Activated CD8-positive, alpha-beta memory T cell treated with anti-CD3 and anti-CD28 coated beads, Interleukin-2, amount 10 ng/mL, durations not matched to agents 7 days and 5 days (primary cell): ENCODE measurements at regions not wholly inside any gene's neighbourhood (a gene's known extent, or its start where the extent isn't known, plus 50 kb on each side); places are given as distances from the start of the nearest gene placed in this dataset.

Experiments
- ATAC-seq: fragments of 150-1000 bp; cut with Tn5 transposase; one replicate; pipeline ENCODE4 v1.10.0; 2021; ENCODE audit warnings: moderate library complexity
- CTCF ChIA-PET: fragments of 350-600 bp; sonication (Branson Sonifier 250); formaldehyde crosslinking; loops from one replicate; lab custom pipeline; 2021; ENCODE audit warnings: antibody characterized with exemption; lab: Charles Lee
- DNase-seq: peaks from one replicate; pipeline ENCODE4 v3.0.0-alpha.2; 2020
- H3K27ac Mint-ChIP-seq: one replicate; pipeline ENCODE4 v1.8.0; 2021; ENCODE audit warnings: mild to moderate bottlenecking, mixed read lengths
- H3K27me3 Mint-ChIP-seq: one replicate; pipeline ENCODE4 v1.8.0; 2021; ENCODE audit warnings: mixed read lengths
- H3K36me3 Mint-ChIP-seq: one replicate; pipeline ENCODE4 v1.8.0; 2021; ENCODE audit warnings: mild to moderate bottlenecking, mixed read lengths
- H3K4me1 Mint-ChIP-seq: one replicate; pipeline ENCODE4 v1.8.0; 2021; ENCODE audit warnings: mixed read lengths
- H3K4me3 Mint-ChIP-seq: one replicate; pipeline ENCODE4 v1.8.0; 2021; ENCODE audit warnings: mild to moderate bottlenecking, moderate library complexity, mixed read lengths
- H3K9me3 Mint-ChIP-seq: one replicate; pipeline ENCODE4 v1.8.0; 2022; ENCODE audit warnings: low read depth, mixed read lengths

DNA sequence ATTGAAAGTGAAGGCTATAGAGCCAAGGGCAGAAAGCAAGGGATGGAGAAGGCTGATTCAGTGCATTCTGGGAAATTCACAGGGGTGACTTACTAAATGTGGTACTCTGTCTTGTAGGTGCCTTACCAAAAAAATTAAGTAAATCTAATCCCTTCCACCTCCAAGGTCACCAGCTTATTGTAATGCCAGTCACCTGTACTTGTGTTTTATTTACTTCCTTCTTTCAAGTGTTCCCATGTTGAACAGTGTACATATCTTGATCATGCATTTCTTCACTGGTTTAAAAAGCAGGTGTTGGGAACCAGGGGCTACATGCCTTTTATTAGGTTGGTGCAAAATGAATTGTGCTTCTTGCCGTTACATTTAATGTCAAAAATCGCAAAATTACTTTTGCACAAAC lies 137.0 kb upstream of the ARHGAP28 start:
- no peaks in the 10 kb centered on the region for H3K36me3 Mint-ChIP-seq
- no peak overlapping the region for H3K27ac Mint-ChIP-seq
- H3K4me1 Mint-ChIP-seq: no peaks in the 10 kb centered on the region
- peaks cover 5% of the 10 kb centered on the region for H3K9me3 Mint-ChIP-seq
- H3K27me3 Mint-ChIP-seq: no peaks in the 10 kb centered on the region
- no peak for ATAC-seq
- CTCF ChIA-PET: no interaction called here
- no peak overlapping the region for H3K4me3 Mint-ChIP-seq
- DNase-seq: no peak

GRCh38 chr18:6593142-6593885 lies 136.2 kb upstream of the ARHGAP28 start:
- no peak overlapping the region for H3K4me3 Mint-ChIP-seq
- no peaks in the 10 kb centered on the region for H3K27me3 Mint-ChIP-seq
- H3K9me3 Mint-ChIP-seq: peaks cover 5% of the 10 kb centered on the region
- ATAC-seq (no peak), DNase-seq (no peak)
- CTCF ChIA-PET: no interaction called here
- no peaks in the 10 kb centered on the region for H3K4me1 Mint-ChIP-seq
- no peak overlapping the region for H3K27ac Mint-ChIP-seq
- no peaks in the 10 kb centered on the region for H3K36me3 Mint-ChIP-seq

DNA sequence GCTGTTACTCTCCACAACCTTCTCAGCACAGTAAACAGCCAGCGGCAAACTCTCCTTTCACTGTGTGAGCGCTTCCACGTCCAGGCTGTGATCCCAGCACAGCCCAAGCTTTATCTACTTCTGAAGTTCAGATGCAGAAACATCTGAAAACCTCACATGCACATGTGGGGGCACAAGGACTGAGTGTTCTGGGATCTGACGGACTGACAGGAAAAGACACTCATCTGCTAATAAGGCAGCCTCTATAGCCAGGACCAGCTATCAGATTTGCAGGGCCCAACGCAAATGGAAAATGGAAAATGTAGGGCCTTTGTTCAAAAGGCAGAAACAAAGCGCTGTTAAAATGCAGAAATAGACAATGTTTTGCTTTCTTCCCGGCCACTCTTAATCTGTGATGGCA lies 133.8 kb upstream of the ARHGAP28 start:
- H3K27ac Mint-ChIP-seq: no peak overlapping the region
- no peak for DNase-seq
- H3K27me3 Mint-ChIP-seq: no peaks in the 10 kb centered on the region
- no peak overlapping the region for H3K4me3 Mint-ChIP-seq
- no peak for ATAC-seq
- CTCF ChIA-PET: no interaction called here
- no peaks in the 10 kb centered on the region for H3K36me3 Mint-ChIP-seq
- H3K4me1 Mint-ChIP-seq: no peaks in the 10 kb centered on the region
- peaks cover 5% of the 10 kb centered on the region for H3K9me3 Mint-ChIP-seq

DNA sequence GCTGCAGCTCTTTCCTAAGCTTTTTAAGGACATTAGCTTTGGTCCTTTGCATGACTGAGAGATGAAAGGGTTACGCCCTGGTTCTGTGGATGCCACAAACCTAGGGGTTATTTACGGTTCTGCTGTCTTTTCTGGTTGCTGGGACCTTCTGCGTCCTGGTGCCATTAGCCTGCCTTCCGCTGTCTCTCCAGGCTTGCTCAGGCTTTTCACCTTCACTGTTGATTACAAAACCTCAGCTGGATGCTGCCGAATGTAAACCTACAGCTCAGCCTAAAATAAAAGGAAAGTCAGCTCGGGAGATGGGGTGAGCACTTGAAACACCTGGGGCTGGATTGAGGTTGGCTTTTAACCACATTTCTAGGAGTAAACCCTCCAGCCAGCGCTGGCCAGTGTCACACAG lies 130.9 kb upstream of the ARHGAP28 start:
- no peaks in the 10 kb centered on the region for H3K27me3 Mint-ChIP-seq
- ATAC-seq (no peak), DNase-seq (no peak)
- peaks cover 2% of the 10 kb centered on the region for H3K9me3 Mint-ChIP-seq
- no peak overlapping the region for H3K4me3 Mint-ChIP-seq
- no peak overlapping the region for H3K27ac Mint-ChIP-seq
- CTCF ChIA-PET: no interaction called here
- no peaks in the 10 kb centered on the region for H3K4me1 Mint-ChIP-seq
- no peaks in the 10 kb centered on the region for H3K36me3 Mint-ChIP-seq

DNA sequence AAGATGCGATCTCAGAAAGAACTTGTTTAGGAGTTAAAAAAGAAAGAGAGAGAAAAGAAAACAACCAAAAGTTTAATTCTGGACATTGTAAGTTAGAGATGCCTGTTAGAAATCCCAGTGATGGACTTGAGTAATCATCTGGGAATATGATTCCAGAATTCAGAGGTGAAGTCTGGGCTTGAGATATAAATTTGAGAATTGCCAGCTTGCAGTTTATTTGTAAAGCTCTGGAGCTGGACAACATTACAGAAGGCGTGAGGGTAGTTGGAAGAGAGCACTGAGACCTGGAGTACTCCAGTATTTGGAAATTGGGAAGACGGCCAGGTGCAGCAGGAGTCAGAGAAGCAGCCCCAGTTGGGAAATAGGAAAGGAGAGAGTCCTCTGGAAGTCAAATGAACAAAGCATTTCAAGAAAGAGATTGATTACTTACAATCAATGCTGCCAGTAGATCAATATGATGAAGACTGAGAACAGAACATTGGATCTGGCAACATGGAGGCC lies 128.8 kb upstream of the ARHGAP28 start:
- no peak overlapping the region for H3K27ac Mint-ChIP-seq
- H3K27me3 Mint-ChIP-seq: no peaks in the 10 kb centered on the region
- H3K4me1 Mint-ChIP-seq: no peaks in the 10 kb centered on the region
- ATAC-seq (no peak), DNase-seq (no peak)
- CTCF ChIA-PET: no interaction called here
- no peaks in the 10 kb centered on the region for H3K9me3 Mint-ChIP-seq
- no peak overlapping the region for H3K4me3 Mint-ChIP-seq
- H3K36me3 Mint-ChIP-seq: no peaks in the 10 kb centered on the region

DNA sequence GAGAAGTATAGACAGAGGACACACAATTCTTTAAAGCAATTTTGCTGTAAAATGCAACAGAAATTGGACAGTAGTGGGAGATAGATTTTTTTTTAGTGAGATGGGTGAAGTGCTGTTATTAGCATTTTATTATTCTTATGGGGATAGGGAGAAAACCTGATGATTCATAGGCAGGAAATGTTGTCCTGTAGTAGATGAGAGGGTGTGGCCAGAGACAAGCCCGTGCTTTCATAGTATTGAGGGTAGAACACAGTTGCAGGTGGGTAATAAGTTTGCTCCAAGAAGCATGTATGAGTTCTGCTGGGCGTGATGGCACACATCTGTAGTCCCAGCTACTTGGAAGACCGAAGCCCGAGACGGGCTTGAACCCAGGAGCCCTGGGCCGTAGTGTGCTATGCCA lies 128.3 kb upstream of the ARHGAP28 start:
- Mint-ChIP-seq H3K4me1 (no peaks in the 10 kb centered on the region), H3K27me3 (no peaks in the 10 kb centered on the region), H3K9me3 (no peaks in the 10 kb centered on the region), H3K36me3 (no peaks in the 10 kb centered on the region), H3K4me3 (no peak overlapping the region), H3K27ac (no peak overlapping the region)
- no peak for DNase-seq
- CTCF ChIA-PET: no interaction called here
- no peak for ATAC-seq

- no peaks in the 10 kb centered on the region for H3K4me1 Mint-ChIP-seq
- DNase-seq (no peak), ATAC-seq (no peak)
- no peak overlapping the region for H3K4me3 Mint-ChIP-seq
- H3K9me3 Mint-ChIP-seq: no peaks in the 10 kb centered on the region
- no peaks in the 10 kb centered on the region for H3K36me3 Mint-ChIP-seq
- CTCF ChIA-PET: no interaction called here
- no peak overlapping the region for H3K27ac Mint-ChIP-seq
- H3K27me3 Mint-ChIP-seq: no peaks in the 10 kb centered on the region
Measured at GRCh38 chr18:6602365-6602764, 127.2 kb upstream of the ARHGAP28 start.

- no peak for ATAC-seq
- H3K27ac Mint-ChIP-seq: no peak overlapping the region
- DNase-seq: no peak
- no peaks in the 10 kb centered on the region for H3K4me1 Mint-ChIP-seq
- no peaks in the 10 kb centered on the region for H3K36me3 Mint-ChIP-seq
- no peaks in the 10 kb centered on the region for H3K9me3 Mint-ChIP-seq
- no peak overlapping the region for H3K4me3 Mint-ChIP-seq
- CTCF ChIA-PET: no interaction called here
- no peaks in the 10 kb centered on the region for H3K27me3 Mint-ChIP-seq
Measured at GRCh38 chr18:6604573-6604941, 125.0 kb upstream of the ARHGAP28 start.

- Mint-ChIP-seq H3K9me3 (no peaks in the 10 kb centered on the region), H3K27ac (no peak overlapping the region), H3K4me1 (no peaks in the 10 kb centered on the region), H3K4me3 (no peak overlapping the region), H3K36me3 (no peaks in the 10 kb centered on the region), H3K27me3 (no peaks in the 10 kb centered on the region)
- ATAC-seq (no peak), DNase-seq (no peak)
- CTCF ChIA-PET: no interaction called here
Measured at GRCh38 chr18:6605115-6605869, 124.2 kb upstream of the ARHGAP28 start.

DNA sequence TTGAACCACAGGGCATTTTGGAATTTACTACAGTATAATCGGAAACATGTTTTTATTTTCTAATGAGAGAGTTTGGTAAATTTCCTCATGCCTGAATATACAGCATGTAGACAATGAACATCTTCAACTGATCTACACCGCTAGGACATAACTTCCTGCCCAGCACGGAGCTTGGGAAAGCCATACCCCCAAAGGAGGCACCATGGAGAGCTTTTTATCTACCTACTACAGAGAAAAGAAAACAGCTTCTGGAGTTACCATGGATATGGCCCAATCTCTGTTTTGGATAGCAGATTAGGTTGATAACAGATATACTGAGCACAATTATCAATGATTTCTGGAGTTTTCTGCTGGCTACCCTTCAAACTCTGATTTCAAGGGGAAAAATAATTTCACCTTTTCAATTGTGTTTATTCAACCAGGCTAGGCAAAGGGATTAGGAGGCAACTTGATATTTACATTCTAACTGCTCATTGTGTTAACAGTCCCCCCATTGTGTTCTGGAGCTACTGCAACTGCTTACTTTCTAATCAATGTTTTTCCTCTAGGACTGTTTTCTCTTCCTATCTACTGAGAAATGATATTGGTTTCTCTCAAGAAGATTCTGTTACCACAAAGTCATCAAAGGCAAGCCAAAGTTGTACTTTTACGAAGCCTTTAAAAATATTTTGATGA lies 123.0 kb upstream of the ARHGAP28 start:
- CTCF ChIA-PET: no interaction called here
- Mint-ChIP-seq H3K27ac (no peak overlapping the region), H3K36me3 (no peaks in the 10 kb centered on the region), H3K4me3 (no peak overlapping the region), H3K4me1 (no peaks in the 10 kb centered on the region), H3K9me3 (peaks cover 3% of the 10 kb centered on the region), H3K27me3 (no peaks in the 10 kb centered on the region)
- ATAC-seq (no peak), DNase-seq (no peak)

GRCh38 chr18:6607343-6607742 lies 122.2 kb upstream of the ARHGAP28 start:
- Mint-ChIP-seq H3K27ac (no peak overlapping the region), H3K27me3 (no peaks in the 10 kb centered on the region), H3K4me1 (no peaks in the 10 kb centered on the region), H3K9me3 (peaks cover 3% of the 10 kb centered on the region), H3K36me3 (no peaks in the 10 kb centered on the region), H3K4me3 (no peak overlapping the region)
- DNase-seq (no peak), ATAC-seq (no peak)
- CTCF ChIA-PET: no interaction called here

GRCh38 chr18:6609666-6610264 lies 119.8 kb upstream of the ARHGAP28 start:
- H3K27me3 Mint-ChIP-seq: no peaks in the 10 kb centered on the region
- H3K4me1 Mint-ChIP-seq: no peaks in the 10 kb centered on the region
- CTCF ChIA-PET: no interaction called here
- no peak for DNase-seq
- H3K27ac Mint-ChIP-seq: no peak overlapping the region
- ATAC-seq: no peak
- peaks cover 4% of the 10 kb centered on the region for H3K9me3 Mint-ChIP-seq
- no peak overlapping the region for H3K4me3 Mint-ChIP-seq
- H3K36me3 Mint-ChIP-seq: no peaks in the 10 kb centered on the region

DNA sequence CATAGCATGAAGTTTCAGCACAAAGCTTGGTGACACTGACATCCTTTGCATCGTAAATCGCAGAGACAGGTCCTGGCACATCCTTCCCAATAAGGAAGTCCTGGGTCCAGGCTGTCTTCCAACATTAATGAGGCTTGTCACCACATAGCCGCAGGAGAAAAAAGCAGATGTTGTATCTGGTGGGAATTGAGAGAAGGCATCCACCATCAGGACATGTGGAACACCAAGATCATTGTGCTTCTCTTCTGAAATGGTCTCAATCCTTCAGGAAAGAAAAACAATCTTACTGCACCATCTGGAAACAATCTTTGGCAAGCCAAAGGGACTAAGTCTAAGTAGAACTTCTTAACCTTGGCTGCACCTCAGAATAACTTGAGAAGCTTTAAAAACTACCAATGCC lies 119.0 kb upstream of the ARHGAP28 start:
- Mint-ChIP-seq H3K9me3 (peaks cover 6% of the 10 kb centered on the region), H3K36me3 (no peaks in the 10 kb centered on the region), H3K27ac (no peak overlapping the region), H3K4me3 (no peak overlapping the region), H3K4me1 (no peaks in the 10 kb centered on the region), H3K27me3 (no peaks in the 10 kb centered on the region)
- ATAC-seq (no peak), DNase-seq (no peak)
- CTCF ChIA-PET: no interaction called here
